Cerebellar cortex (tissue), 1 donor: ENCODE measurements at regions not wholly inside any gene's neighbourhood (a gene's known extent, or its start where the extent isn't known, plus 50 kb on each side); places are given as distances from the start of the nearest gene placed in this dataset.
A peak's percentile ranks its signal among the peaks of the same experiment; 100 is the strongest.

Source experiments
- DNase-seq: peaks from one replicate; pipeline ENCODE4 v3.0.0-alpha.2; 2015; ENCODE audit warnings: low spot score

DNA sequence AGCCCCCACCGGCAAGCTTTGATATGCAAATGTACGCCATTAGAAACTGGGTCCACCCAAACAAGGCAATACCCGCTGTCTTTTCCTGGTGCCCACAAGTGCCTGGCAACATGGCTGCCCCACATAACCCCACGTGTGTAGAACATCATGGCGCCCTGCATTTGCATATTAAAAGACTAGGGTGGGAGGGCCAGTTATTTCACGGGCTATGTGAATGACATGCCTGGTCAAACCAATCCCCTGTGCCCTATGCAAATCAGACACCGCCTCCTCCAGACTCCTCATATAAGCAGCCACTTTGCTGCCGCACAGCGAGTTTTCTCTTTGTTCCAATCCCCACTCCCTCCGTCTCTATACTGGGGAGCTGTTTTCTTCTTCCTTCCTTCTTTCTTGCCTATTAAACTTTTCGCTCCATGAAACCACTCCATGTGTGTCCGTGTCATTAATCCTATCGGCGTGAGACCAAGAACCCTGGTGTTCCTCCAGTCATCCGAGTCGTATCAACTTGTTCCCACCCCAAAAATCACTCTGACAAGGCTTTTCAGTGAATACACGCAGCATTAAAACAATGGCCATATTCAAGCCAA lies 112.6 kb upstream of the SORBS2 start:
- DNase-seq: no peak

DNA sequence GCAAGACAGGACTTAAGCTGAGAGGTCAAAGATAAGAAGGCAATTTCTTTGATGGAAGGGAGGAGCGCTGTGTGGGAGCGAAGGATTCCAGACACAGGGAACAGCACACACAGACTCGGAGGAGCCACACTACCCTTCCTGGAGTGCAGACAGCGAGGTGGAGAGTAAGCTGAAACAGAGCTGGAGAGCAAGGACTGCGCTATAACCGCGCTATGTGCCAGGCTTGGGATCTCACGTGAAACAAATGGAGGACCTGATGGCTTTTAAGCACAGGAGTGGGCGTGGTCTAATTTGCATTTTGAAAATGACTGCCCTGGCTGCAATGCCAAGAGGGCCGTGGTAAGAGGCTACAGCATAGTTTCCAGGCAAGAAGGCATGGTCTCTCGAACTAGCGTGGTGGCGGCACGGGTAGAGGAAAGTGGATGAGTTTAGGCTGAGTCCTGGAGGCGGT lies 113.9 kb upstream of the SORBS2 start:
- no peak for DNase-seq

DNA sequence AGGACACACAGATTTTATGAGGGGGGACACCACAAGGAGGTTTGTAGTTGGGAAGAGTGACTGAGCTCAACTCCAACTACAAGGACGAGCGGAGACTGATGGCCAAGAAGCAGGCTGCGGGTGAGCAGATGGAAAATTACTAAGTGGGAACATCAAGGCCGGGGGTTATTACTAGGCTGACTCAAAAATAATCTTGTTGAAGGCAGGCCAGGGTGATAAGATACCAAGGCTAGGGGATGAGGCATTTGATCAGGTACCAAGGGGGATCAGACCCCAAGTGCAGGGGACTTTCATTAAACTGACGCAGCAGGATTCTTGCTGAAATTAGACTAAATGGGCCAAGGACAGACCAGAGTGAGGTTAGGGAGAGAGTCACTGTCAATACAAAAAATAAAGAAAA lies 119.4 kb upstream of the SORBS2 start:
- DNase-seq: no peak

DNA sequence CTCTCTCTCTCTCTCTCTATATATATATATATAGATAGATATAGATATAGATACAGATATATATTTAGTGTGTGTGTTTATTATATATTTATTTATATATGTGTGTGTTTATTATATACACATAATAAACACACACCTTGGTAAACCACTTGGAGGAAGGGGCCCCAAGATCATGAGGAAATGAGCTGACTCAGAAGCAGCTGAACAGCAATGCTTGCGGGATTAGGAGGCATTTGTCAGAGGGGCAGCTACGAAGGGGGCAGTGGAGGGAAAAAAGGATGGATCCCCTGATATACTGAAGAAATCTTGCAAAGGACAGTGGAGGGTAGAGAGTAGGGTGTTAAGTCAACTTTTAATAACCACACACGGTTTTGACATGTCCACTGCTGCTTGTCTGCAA lies 120.0 kb upstream of the SORBS2 start:
- DNase-seq: no peak

DNA sequence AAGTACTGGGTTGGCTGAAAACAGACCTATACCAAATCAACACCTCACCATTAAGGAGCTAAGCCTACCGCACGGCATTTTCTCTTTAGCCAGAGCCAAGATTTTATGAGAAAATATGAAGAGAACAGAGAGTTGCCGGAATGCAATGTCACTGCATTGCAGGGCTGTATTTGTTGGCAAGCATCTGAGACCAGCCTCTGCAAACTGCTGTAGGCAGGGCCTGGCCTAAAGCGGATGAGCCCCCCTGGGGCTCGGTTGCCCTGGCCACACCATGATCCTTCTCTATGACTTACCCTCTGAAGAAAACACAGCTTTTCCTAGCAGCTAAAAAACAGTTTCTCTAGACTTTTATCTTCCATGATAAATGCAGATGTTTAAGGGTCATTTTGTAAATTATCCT lies 120.5 kb upstream of the SORBS2 start:
- no peak for DNase-seq

DNA sequence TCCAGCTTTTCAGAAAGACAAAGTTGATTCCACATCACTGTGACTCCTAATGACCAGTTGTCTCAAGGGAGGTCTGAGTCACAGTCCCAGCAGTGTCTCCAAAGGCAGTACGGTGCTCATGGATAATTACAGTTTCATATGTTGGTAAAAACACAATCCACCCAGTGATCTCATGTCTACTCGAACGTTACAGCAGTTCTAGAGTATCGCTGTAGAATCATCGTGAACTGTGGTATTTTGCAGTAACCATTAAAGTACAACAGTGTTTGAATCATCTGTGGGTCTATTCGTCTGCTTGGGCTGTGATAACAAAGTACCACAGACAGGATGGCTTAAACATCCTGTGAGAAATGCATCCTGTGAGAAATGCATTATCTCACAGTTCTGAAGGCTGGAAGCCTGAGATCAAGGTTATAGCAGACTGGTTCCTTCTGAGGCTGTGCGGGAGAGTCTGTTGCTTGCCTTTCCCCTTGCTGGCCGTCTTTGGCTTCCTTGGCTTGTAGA lies 121.1 kb upstream of the SORBS2 start:
- DNase-seq: no peak

DNA sequence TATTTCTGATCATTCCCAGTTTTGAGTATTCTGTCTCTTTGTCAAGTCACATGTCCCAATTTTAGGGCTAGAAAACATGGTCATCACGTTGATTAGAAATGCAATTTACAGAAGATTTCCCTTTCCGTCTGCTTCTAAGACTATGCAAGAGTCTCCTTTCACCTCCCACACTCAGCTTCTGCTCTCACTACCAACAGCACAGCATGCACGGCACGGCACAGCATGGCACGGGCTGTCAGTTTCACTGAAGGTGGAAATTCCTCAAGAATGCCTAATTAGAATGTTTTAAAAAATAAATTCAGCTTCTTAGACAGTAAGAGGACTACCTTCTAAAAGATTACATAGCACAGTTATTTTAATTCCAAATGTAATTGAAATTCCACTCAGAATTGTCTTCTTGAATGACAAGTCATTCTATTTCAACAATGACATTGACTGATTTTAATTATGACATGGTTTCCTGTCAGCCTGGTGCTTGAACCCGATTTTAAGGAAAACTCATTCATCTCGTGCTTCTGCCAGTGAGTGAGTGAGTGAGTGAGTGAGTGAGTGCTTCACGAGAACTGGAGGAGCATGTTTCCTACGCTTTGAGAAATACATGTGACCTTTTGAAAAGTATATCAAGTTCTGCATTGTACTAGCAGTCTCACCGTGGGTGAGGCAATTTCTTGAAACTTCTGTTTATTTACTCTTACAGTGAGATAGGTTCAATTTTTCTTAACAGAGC lies 124.8 kb upstream of the SORBS2 start:
- no peak for DNase-seq

DNA sequence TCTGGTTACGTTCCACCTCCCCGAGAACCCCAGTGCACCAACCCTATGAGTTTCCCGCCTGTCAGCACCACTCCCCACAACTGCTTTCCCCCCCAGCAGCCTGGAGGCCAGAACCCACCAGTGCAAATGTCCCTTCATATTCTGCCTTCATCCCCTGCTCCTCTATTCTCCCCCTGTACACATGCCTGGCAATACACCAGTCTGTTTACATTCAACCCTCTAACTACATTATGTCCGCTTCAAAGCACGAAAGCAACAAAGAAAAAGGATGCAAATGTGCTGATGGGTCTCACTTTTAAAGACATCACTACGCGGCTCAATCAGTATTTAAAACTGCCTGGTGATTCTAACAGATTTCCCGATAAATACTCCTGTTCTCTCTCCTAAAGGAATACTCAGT lies 126.7 kb upstream of the SORBS2 start:
- DNase-seq: no peak

DNA sequence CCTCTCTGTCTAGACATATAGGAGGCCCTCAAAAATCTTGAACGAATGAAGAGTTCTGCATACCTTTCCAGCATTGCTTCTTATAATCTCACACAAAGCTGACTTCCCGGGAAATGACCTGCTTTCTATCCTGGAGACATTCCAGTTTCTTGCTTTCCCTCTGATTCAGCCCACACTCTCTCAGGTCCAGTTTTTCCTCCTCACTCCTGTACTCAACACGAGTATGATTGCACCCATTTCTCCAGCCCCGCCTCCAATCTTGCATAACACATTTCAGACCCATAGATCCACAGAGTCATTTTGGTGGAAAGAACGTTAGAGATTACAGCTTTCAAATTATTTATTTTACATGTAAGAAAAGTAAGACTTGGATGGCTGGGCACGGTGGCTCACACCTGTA lies 127.5 kb upstream of the TLR3 start:
- DNase-seq: no peak

DNA sequence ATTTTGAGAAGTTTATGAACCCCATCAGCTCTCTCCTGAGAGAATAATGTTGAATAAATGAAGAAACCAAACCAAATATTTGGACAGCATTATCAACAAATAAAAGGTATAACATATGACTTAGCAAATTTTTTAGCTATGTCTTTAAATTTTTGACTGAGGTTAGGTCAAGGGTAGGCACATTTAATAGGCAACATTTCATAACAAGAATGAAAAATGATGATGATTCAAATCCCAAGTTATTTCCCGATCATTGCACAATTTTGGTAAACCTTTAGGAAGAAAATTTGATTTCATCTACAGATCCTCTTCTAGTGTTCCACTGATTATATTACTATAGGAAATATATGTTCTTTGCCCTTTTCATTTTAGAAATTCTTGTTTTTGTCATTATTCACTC lies 123.7 kb upstream of the TLR3 start:
- DNase-seq: no peak

DNA sequence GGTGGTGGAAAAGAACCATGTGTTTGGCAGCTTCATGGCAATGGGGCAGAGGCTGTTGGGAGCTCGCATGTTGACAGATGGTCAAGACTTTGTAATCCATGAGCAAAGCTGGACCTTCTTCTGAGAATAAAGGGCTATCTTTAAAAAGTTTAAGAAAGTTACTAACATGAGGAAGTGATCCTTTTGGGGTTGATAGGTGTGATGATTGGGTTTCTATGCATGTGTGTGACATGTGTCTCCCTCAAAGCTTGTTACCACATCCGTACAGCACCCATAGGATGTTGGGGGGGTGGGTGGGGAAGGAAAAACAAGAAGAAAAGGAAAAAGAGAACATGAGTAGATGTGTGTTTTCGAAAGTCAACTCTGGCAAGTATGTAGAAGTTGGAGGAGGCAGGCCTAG lies 123.0 kb upstream of the TLR3 start:
- DNase-seq: no peak

DNA sequence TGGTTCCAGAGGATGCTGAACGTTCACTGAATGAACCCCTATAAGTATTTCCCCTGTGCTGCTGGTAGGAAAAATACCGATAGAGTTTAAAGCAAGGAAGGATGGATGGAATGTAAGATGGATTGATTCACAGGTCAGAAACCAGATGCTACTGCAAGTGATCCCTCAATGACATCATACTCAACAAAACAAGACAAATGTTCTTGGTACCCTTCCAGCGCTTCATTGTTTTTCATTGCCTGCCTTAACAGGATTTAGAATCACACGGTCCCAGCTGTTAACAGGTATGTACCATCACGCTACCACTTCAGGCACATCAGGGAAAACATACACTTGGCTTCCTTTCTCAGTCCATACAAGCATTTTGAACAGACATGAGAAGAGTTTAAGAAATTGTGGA lies 118.1 kb upstream of the TLR3 start:
- no peak for DNase-seq

DNA sequence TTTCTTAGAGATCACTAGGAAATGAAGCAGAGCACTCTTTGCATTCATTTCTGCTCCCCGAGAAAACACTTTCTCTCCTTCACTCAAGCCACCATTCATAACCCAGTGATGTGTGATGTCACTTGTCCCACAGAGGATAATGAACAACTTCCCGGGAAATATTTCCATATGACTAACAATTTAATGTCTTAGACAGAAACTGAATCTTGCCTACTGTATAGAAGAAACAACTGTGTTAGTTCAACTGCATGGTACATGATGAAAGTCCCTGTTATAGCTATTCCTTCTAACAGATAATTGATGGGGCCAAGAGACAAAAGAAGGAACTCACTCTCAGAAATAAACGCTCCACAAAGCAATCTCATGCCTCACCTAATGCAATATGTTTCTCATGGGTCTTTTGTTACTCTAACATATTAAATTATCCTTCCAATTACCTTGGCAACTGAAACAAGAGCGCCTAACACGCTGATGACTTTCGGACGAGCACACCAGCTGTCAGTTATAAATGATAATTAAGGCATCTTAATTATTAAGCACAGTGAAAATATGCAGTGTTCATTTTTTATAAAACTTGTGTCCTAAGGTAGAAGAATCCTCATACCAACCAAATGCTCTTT lies 113.7 kb upstream of the TLR3 start:
- no peak for DNase-seq

DNA sequence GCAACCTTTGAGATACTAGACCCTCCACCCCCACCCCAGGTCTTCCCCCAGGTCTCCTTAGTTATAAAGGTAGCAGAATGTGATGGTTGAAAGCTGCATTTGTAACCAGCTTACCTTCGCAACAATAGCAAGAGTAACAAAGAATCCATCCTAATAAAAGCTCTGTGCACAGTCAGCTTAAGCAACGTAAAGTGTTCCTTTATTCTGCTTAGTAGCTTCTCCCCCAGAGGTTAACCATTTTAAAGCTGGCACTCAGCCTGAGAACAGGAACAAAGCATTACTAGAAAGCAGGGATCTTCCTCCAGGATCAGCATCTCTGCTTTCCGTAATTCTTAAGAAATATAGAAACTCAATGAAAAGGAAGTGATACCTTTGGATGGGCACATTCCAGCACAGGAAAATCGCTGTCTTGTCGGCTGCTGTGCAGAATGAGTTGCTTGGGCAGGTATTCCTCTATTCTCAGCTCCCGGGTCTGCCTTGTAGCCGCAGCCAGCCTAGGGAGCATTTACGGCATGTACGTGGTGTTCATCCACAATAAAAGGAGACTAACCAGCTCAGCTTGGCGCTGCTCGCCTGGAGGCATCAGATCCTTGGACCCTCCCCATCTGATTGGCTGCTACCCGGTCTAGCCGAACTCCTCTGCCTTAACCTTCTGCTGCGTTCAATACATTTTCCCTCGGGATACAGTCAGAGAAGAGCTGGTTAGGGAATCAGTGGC lies 113.0 kb upstream of the TLR3 start:
- peak; percentile 6 for DNase-seq

DNA sequence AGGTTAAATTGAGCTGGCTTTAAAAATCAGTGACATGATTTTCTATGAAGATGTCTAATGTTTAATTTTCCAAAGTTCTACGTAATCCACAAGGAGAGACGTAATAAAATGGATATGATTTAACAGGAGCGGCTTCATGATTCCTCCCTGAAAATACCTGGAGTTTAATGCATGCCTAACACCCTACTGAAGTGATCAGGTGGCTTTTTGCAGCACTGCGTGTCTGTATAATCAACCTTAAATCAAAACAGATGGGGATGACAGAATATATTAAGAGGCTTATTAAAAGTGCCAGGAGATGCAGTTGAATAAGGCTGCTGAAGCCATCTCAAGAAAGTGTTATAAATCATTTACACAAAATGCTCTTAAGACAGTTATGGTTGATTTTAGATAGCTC lies 112.4 kb upstream of the TLR3 start:
- no peak for DNase-seq

DNA sequence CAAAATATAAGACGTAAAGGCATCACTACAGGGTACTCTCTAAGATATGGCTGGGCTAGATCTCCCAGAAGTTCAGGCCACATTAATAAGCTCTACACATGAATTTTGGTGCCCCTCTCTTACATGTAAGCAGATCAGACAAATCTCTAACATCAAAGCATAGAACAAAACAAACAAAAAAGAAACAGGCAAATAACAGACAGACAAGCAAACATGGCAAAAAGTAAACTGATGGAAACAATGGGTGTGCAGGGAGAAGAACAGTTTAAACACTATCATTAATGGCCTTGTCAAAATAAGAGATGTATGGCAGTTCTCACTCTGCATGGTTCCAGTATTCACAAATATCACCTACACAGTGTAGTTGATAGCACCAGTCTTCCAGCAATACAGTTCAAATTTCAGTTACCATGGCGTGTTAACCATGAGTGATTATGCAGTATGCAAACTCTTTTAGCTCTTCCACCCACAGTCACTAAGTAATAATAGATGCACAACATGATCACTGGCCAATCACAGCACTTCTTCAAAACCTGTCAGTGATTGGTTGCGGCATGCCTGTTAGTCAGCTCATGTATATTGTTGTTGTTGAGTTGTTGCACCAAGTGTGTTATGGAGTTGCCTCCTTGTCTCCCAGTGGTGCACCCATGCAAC lies 110.7 kb upstream of the TLR3 start:
- no peak for DNase-seq

DNA sequence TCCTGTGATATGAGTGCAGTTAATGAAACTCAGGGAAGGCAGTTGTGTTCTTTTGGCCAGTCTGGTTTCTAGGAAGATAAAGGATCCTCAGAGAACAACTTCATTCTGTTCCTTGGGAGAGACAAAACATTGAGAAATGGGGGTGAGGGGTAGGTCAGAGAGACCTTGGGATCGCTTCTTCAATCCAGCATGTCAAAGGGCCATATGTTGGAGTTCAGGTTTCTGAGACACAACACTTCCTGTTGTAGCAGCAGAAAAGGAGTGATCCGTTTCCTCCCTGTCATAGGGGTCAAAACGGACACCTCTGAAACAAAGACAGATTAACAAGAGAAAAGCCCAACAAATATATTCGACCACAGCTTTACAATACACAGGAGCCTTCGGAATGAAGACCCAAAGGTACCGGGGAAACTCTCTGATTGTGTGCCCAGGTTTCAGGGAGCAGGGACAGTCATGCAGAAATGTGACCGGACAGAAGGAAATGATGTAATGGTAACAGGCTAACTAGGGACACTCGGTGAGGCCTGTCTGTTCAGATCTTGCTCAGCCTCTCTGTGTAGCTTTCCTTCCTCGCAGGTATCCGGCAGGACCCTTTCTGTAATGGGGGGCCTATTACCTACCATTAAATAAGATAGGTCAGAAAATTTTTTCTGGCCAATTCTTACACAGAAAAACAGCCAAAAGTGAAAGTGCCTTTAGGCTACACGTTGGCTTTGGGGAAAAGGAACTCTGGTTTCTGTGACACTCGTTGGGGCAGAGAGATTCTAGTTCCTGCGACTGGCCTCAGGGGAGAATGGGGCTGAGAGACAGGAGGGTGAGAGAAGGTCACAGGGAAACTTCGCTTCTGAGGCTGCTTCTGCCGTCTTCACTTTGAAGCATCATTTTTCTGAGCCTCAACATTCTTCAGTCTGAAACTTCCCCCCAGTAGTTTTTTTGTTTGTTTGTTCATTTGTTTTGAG lies 103.3 kb upstream of the TLR3 start:
- no peak for DNase-seq

DNA sequence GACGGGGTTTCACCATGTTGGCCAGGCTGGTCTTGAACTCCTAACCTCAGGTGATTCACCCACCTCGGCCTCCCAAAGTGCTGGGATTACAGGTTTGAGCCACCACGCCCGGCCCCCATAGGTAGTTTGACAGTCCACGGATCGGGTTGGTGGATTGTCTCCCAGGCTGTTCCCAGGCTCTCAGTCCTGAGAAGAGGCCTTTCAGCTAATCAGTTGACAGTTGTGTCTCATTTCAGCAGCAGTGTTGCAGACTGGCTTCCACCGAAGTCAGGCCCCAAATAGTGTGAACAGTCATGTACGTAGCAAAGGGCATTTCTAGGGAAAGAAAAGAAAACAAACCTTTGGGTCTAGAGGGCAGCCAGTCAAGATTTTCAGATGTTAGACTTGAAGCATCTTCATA lies 102.4 kb upstream of the TLR3 start:
- no peak for DNase-seq

DNA sequence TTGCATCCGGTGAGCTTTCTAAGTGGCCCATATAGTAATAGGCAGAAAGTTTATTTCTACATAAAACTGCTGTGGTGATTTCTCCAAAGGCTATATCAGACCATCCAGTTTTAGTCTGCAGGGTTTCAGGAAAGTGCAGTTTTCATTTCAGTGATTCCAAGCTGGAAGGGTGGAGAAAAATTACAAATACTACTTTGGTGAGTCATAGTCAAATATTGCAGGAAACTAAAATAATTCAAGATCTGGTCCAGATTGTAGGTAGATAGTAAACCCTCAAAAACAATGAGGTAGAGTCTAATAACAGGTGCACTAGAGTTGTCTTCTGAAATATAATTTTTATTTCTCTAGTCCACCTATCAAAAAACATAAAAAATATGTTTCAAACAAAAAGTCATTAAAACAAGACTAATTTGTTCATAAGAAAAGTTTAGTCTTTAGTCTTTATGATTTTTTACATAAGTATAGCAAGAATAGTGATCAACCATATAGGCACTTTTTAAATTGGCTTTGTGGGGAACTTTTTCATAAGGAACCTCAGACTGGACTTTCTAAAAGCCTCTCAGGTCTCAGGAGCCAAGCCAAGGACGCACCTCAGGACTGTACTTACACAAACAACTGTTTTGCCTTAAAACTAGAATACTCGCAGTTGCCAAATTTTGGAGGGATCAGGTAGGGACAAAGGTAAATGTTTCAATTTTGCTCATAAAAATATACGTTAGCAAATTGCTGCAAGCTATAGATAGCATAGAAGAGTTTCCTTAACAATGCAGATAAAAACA lies 101.8 kb upstream of the TLR3 start:
- no peak for DNase-seq

DNA sequence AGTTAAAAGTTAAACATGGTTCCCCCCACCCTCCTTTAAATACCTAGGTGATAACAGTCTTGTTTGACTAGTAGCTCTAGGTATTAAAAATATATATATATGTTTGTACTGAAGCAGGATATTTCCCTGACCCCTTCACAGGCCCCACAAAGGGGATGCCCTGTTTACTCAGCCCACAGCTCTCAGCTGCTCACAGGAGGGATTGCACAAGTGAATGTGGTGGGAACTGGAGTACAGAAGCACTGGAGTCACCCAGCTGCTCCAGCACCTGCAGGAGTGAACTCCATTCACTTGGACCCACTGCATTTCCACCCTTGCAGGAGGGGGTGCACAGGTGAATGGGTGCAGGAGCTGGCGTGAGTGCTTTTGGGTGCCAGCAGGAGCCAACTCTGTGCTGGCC lies 99.3 kb upstream of the TLR3 start:
- no peak for DNase-seq
